ENCODE measurements at regions not wholly inside any gene's neighbourhood (a gene's known extent, or its start where the extent isn't known, plus 50 kb on each side); places are given as distances from the start of the nearest gene placed in this dataset.

DNA sequence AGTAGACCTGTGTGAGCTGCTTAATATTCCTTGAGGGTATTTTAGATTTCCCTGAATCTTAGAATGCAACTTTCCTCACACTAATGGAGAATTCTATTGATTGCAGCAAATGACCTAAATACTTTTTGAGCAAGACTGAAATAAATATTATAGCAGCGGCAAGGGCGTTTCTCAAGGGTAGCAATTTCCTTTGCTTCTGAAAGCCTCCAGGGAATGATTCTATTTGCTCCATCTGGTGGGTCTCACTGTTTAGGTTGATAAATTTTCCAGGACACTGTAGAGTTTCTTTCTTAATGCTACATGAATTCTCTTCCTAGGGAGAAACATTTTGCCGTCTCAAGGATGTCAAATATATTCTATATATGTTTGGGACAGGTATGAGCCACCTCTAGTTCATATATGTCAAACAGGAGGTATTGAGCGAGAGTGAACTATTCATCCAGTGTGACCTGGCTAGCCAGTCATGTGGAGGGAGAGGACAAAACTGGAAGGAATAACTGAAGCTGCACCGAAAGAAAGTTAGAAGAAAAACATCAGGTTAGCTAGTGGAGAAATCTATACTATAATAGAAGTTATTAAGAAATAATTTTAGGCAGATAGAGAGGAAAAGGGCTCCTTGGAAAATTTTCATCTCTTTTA lies 57.9 kb upstream of the FZD8 start:
- DNase-seq = no peak

GRCh38 chr10:35696392-35697287 lies 54.5 kb upstream of the FZD8 start:
- DNase-seq = no peak

GRCh38 chr10:35693800-35694199 lies 51.7 kb upstream of the FZD8 start:
- no peak for DNase-seq
